ENCODE measurements at regions not wholly inside any gene's neighbourhood (a gene's known extent, or its start where the extent isn't known, plus 50 kb on each side); places are given as distances from the start of the nearest gene placed in this dataset.

DNA sequence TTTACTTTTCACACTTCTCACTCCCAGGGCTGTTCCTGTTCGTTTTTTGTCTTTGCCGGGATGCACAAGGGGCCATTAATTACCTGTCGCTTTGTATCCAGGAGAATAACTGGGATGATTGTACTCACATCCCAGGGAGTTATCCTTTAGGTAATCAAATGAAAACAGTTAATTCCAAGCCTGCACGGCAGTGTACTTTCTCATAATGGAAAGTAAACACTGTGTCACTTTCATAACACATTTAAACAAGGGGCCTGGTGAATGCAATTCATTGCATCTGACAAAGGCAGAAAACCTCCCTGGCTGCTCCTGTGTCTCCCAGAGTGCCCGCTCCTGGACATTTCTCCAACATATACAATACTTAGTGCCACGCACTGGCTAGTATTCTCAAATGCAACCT is 138.7 kb upstream of the CELF2 start:
- TF ChIP-seq EZH2 (IDR thresholded peaks at IDR 0.05; ENCODE audit: borderline replicate concordance) (no peak), EZH2phosphoT487 (IDR thresholded peaks at IDR 0.05; ENCODE audit: low read depth, severe bottlenecking, unreplicated experiment) (no peak)
- TF ChIP-seq, protein P1, sequence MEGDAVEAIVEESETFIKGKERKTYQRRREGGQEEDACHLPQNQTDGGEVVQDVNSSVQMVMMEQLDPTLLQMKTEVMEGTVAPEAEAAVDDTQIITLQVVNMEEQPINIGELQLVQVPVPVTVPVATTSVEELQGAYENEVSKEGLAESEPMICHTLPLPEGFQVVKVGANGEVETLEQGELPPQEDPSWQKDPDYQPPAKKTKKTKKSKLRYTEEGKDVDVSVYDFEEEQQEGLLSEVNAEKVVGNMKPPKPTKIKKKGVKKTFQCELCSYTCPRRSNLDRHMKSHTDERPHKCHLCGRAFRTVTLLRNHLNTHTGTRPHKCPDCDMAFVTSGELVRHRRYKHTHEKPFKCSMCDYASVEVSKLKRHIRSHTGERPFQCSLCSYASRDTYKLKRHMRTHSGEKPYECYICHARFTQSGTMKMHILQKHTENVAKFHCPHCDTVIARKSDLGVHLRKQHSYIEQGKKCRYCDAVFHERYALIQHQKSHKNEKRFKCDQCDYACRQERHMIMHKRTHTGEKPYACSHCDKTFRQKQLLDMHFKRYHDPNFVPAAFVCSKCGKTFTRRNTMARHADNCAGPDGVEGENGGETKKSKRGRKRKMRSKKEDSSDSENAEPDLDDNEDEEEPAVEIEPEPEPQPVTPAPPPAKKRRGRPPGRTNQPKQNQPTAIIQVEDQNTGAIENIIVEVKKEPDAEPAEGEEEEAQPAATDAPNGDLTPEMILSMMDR (IDR thresholded peaks at IDR 0.05; ENCODE audit: poor library complexity), result no peak
- Histone ChIP-seq H3K4me2 (no peak overlapping the region), H3K9me3 (ENCODE audit: low read depth) (no peaks in the 10 kb centered on the region), H3K4me3 (no peak overlapping the region), H3K79me2 (no peaks in the 10 kb centered on the region), H3K36me3 (replicated peaks; ENCODE audit: insufficient read depth, low read depth) (no peaks in the 10 kb centered on the region), H3K4me1 (ENCODE audit: insufficient read depth) (no peaks in the 10 kb centered on the region), H3K27me3 (no peaks in the 10 kb centered on the region), H3K27ac (no peak overlapping the region), H3K9me2 (replicated peaks; ENCODE audit: insufficient read depth) (no peaks in the 10 kb centered on the region), H2AFZ (no peak overlapping the region), H4K20me1 (ENCODE audit: insufficient read depth, poor library complexity, severe bottlenecking) (no peaks in the 10 kb centered on the region)
- 74% methylated on average over 6 of the region's 6 CpGs for WGBS (ENCODE audit: low lambda C conversion rate, missing lambda C conversion rate)
- no peak for DNase-seq (ENCODE audit: low spot score)

DNA sequence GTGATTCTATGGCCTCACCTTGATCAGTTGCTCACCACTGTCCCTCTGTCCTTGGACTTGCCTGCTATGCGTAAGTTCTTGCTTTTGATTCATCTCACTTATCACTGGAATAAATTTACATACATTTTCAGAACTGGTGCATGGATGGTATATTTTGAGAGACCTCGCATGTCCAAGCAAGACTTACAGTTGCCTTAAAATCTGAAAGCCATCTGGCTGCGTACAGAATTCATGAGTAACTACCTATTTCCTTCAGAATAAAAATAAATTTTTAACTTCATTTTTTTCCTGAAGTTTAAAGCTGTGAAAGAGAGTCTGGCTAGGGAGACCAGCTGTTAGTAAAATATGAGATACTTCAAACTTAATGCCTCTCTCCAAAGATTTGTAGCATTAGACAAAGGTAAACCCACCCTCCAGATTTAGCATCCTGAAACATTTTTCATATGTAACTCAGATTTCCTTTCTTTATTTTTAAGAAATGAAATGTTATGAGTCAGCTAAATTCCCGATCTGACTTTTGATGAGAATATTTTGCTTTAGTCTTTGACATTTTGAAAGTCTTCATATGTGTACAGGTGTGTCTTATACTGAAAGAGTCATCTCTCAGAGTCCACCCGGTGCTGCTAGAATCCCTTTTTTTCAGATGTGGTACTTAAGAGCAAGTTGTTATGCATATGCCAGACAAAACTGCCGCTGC is 136.4 kb upstream of the CELF2 start:
- 97% methylated on average over 6 of the region's 6 CpGs for WGBS (ENCODE audit: low lambda C conversion rate, missing lambda C conversion rate)

DNA sequence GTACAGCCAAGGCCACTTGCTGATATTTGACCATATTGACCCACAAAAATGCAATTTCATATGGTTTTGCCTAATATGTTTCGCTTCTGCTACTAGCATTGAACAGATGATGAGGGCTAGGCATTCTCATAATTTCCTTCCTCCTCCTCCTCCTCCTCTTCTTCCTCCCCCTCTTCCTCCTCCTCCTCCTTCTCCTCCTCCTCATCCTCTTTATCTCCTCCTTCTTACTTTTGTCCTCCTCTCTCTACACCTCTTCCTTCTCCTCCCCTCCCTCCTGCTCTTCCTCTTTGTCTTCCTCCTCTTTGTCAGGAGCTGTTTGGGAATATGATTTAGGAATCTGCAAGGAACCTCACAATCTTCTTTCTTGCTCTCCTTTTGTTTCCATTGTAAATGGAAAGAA is 133.9 kb upstream of the CELF2 start:
- Histone ChIP-seq H3K4me1 (ENCODE audit: insufficient read depth) (peaks cover 4% of the 10 kb centered on the region), H3K4me3 (no peak overlapping the region), H3K27ac (no peak overlapping the region), H4K20me1 (ENCODE audit: insufficient read depth, poor library complexity, severe bottlenecking) (no peaks in the 10 kb centered on the region), H3K79me2 (no peaks in the 10 kb centered on the region), H3K36me3 (replicated peaks; ENCODE audit: insufficient read depth, low read depth) (no peaks in the 10 kb centered on the region), H3K9me3 (ENCODE audit: low read depth) (no peaks in the 10 kb centered on the region), H2AFZ (no peak overlapping the region), H3K27me3 (no peaks in the 10 kb centered on the region), H3K4me2 (no peak overlapping the region), H3K9me2 (replicated peaks; ENCODE audit: insufficient read depth) (no peaks in the 10 kb centered on the region)
- no peak for DNase-seq (ENCODE audit: low spot score)
- no peak for TF ChIP-seq EZH2 (IDR thresholded peaks at IDR 0.05; ENCODE audit: borderline replicate concordance)
- no peak for TF ChIP-seq EZH2phosphoT487 (IDR thresholded peaks at IDR 0.05; ENCODE audit: low read depth, severe bottlenecking, unreplicated experiment)
- TF ChIP-seq, protein P1 (IDR thresholded peaks at IDR 0.05; ENCODE audit: poor library complexity), result no peak
- WGBS (ENCODE audit: low lambda C conversion rate, missing lambda C conversion rate), result 100% methylated on average over 1 of the region's 1 CpG

More for the DNA sequence above, 136.4 kb upstream of the CELF2 start:
- no peak for DNase-seq (ENCODE audit: low spot score)
- no peak overlapping the region for H3K27ac ChIP-seq
- TF ChIP-seq EZH2phosphoT487 (IDR thresholded peaks at IDR 0.05; ENCODE audit: low read depth, severe bottlenecking, unreplicated experiment), result no peak
- TF ChIP-seq EZH2 (IDR thresholded peaks at IDR 0.05; ENCODE audit: borderline replicate concordance), result no peak
- TF ChIP-seq, protein P1 (IDR thresholded peaks at IDR 0.05; ENCODE audit: poor library complexity), result no peak
- H3K79me2 ChIP-seq, result no peaks in the 10 kb centered on the region
- no peaks in the 10 kb centered on the region for H4K20me1 ChIP-seq (ENCODE audit: insufficient read depth, poor library complexity, severe bottlenecking)
- no peaks in the 10 kb centered on the region for H3K9me2 ChIP-seq (replicated peaks; ENCODE audit: insufficient read depth)
- H3K9me3 ChIP-seq (ENCODE audit: low read depth), result no peaks in the 10 kb centered on the region
- no peaks in the 10 kb centered on the region for H3K27me3 ChIP-seq
- no peak overlapping the region for H3K4me2 ChIP-seq
- H3K36me3 ChIP-seq (replicated peaks; ENCODE audit: insufficient read depth, low read depth), result no peaks in the 10 kb centered on the region
- H3K4me3 ChIP-seq, result no peak overlapping the region
- H2AFZ ChIP-seq, result no peak overlapping the region
- H3K4me1 ChIP-seq (ENCODE audit: insufficient read depth), result no peaks in the 10 kb centered on the region
